Caco-2 (cell line): ENCODE measurements at regions not wholly inside any gene's neighbourhood (a gene's known extent, or its start where the extent isn't known, plus 50 kb on each side); places are given as distances from the start of the nearest gene placed in this dataset.

Experiments
- BruUV-seq: library from RNA; stranded (reverse); fragments of 400-500 nt; replicated peaks from 2 replicates; lab custom pipeline; 2021; lab: Mats Ljungman, UMichigan
- CTCF ChIA-PET: fragments of 300-600 bp; sonication (Branson Sonifier 250); formaldehyde crosslinking; loops from one replicate; lab custom pipeline; 2022; ENCODE audit warnings: antibody characterized with exemption; lab: Charles Lee
- POLR2A ChIA-PET: fragments of 300-600 bp; sonication (Branson Sonifier 250); formaldehyde crosslinking; loops from one replicate; lab custom pipeline; 2022; ENCODE audit warnings: antibody characterized with exemption; lab: Charles Lee
- DNase-seq, 2 experiments: peaks; one replicate each; pipeline versions ENCODE4 v3.0.0 to v3.0.0-alpha.2; 2020 to 2022
- H3K27me3 ChIP-seq: replicated peaks from 2 replicates; pipeline ENCODE4 v1.6.0; 2011; ENCODE audit warnings: low read length; ENCODE audit not compliant: control insufficient read depth, insufficient read depth
- H3K36me3 ChIP-seq: 2 replicates; pipeline ENCODE4 v1.5.1; 2011; ENCODE audit warnings: low read length; ENCODE audit not compliant: control insufficient read depth, insufficient read depth
- H3K4me1 ChIP-seq: fragments of 250-450 bp; sonication (Bioruptor Pico); 2 replicates; pipeline ENCODE4 v1.5.1; 2020; ENCODE audit warnings: mild to moderate bottlenecking
- H3K4me3 ChIP-seq: 2 replicates; pipeline ENCODE4 v1.5.1; 2011; ENCODE audit warnings: low read depth, mild to moderate bottlenecking, control low read depth, low read length
- H3K9me3 ChIP-seq: fragments of 250-450 bp; sonication (Bioruptor Pico); 2 replicates; pipeline ENCODE4 v1.5.1; 2020; ENCODE audit warnings: mild to moderate bottlenecking, moderate library complexity
- H3K27ac Mint-ChIP-seq: one replicate; pipeline ENCODE4 v1.8.0; 2022; ENCODE audit warnings: mixed read lengths; ENCODE audit not compliant: unreplicated experiment
- H3K27me3 Mint-ChIP-seq: one replicate; pipeline ENCODE4 v1.8.0; 2022; ENCODE audit warnings: mixed read lengths; ENCODE audit not compliant: insufficient read depth, unreplicated experiment
- H3K36me3 Mint-ChIP-seq: one replicate; pipeline ENCODE4 v1.8.0; 2022; ENCODE audit warnings: mild to moderate bottlenecking, mixed read lengths; ENCODE audit not compliant: insufficient read depth, unreplicated experiment
- H3K4me1 Mint-ChIP-seq: one replicate; pipeline ENCODE4 v1.8.0; 2022; ENCODE audit warnings: low read depth, mixed read lengths; ENCODE audit not compliant: unreplicated experiment
- H3K4me3 Mint-ChIP-seq: one replicate; pipeline ENCODE4 v1.8.0; 2022; ENCODE audit warnings: mild to moderate bottlenecking, moderate library complexity, mixed read lengths; ENCODE audit not compliant: unreplicated experiment
- H3K9me3 Mint-ChIP-seq: one replicate; pipeline ENCODE4 v1.8.0; 2022; ENCODE audit warnings: mixed read lengths; ENCODE audit not compliant: unreplicated experiment
- CTCF ChIP-seq, 2 experiments: fragments of 200-600 bp in 1 of 2; IDR thresholded peaks; 1 replicate in 1 of 2; 2 replicates in 1 of 2; pipeline versions ENCODE4 v1.5.1 to v1.8.0; 2011 to 2022; ENCODE audit warnings: antibody characterized with exemption in 1 of 2, control low read depth in 1 of 2, inconsistent platforms in 1 of 2, low read depth in 1 of 2, low read length in 1 of 2, mild to moderate bottlenecking in 1 of 2, moderate library complexity in 1 of 2; ENCODE audit not compliant: insufficient read depth in 1 of 2, severe bottlenecking in 1 of 2, unreplicated experiment in 1 of 2
- intact Hi-C: fragments of 100-400 bp; cut with micrococcal nuclease; formaldehyde crosslinking; loops from one replicate; pipeline ENCODE4 v1.10.0; 2022; ENCODE audit not compliant: unreplicated experiment

DNA sequence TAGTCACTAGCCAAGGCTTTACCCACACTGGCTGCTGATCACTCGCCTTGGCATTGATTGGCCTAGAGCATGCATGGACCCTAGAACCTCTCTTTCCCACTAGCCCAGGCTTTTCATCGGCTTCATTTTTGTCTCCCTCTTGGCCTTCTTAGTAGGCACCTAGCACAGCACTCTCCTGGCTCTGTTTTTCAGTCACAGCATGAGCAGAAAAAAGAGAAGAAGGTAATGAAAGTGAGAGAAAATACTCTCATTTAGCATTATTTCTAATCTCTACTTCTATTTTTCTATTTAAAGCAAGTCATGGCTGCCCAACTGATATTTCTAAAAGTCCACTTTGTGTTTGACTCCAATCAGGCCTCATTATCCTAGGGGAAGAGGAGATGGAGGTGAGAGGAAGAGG is 267.2 kb downstream of the FBXO8 start:
- BruUV-seq, result no TSS peak
- no peaks in the 10 kb centered on the region for H3K27me3 Mint-ChIP-seq
- H3K9me3 Mint-ChIP-seq, result no peaks in the 10 kb centered on the region
- no peak for TF ChIP-seq CTCF (IDR thresholded peaks at IDR 0.05; ENCODE audit: insufficient read depth in 1 of 2, low read depth in 1 of 2, low read length in 1 of 2, severe bottlenecking in 1 of 2, unreplicated experiment in 1 of 2)
- no peaks in the 10 kb centered on the region for H3K9me3 ChIP-seq
- no peak overlapping the region for H3K4me3 Mint-ChIP-seq
- H3K4me1 Mint-ChIP-seq, result no peaks in the 10 kb centered on the region
- H3K4me3 ChIP-seq, result no peak overlapping the region
- CTCF ChIA-PET, result no interaction called here
- no peaks in the 10 kb centered on the region for H3K4me1 ChIP-seq
- intact Hi-C loops, result no loop called here
- no peak for DNase-seq
- no peaks in the 10 kb centered on the region for H3K36me3 Mint-ChIP-seq
- no peak overlapping the region for H3K27ac Mint-ChIP-seq
- no peaks in the 10 kb centered on the region for H3K27me3 ChIP-seq
- no peaks in the 10 kb centered on the region for H3K36me3 ChIP-seq
- POLR2A ChIA-PET, result no interaction called here

GRCh38 chr4:174012886-174013259 is 270.6 kb downstream of the FBXO8 start:
- Histone ChIP-seq H3K9me3 (no peaks in the 10 kb centered on the region), H3K4me3 (no peak overlapping the region), H3K36me3 (no peaks in the 10 kb centered on the region), H3K27me3 (no peaks in the 10 kb centered on the region), H3K4me1 (no peaks in the 10 kb centered on the region)
- intact Hi-C loops, result no loop called here
- no peaks in the 10 kb centered on the region for H3K9me3 Mint-ChIP-seq
- no peaks in the 10 kb centered on the region for H3K36me3 Mint-ChIP-seq
- no peak overlapping the region for H3K4me3 Mint-ChIP-seq
- no peaks in the 10 kb centered on the region for H3K4me1 Mint-ChIP-seq
- DNase-seq, result no peak
- ChIA-PET CTCF (no interaction called here), POLR2A (no interaction called here)
- TF ChIP-seq CTCF (IDR thresholded peaks at IDR 0.05; ENCODE audit: insufficient read depth in 1 of 2, low read depth in 1 of 2, low read length in 1 of 2, severe bottlenecking in 1 of 2, unreplicated experiment in 1 of 2), result no peak
- no peaks in the 10 kb centered on the region for H3K27me3 Mint-ChIP-seq
- H3K27ac Mint-ChIP-seq, result no peak overlapping the region
- no TSS peak for BruUV-seq

GRCh38 chr4:174012135-174012885 is 271.2 kb downstream of the FBXO8 start:
- no peaks in the 10 kb centered on the region for H3K4me1 Mint-ChIP-seq
- ChIA-PET CTCF (no interaction called here), POLR2A (no interaction called here)
- no peaks in the 10 kb centered on the region for H3K36me3 Mint-ChIP-seq
- no peaks in the 10 kb centered on the region for H3K9me3 Mint-ChIP-seq
- Histone ChIP-seq H3K36me3 (no peaks in the 10 kb centered on the region), H3K4me3 (no peak overlapping the region), H3K9me3 (no peaks in the 10 kb centered on the region), H3K4me1 (no peaks in the 10 kb centered on the region), H3K27me3 (no peaks in the 10 kb centered on the region)
- H3K27me3 Mint-ChIP-seq, result no peaks in the 10 kb centered on the region
- DNase-seq, result no peak
- intact Hi-C loops, result no loop called here
- BruUV-seq, result no TSS peak
- H3K27ac Mint-ChIP-seq, result no peak overlapping the region
- TF ChIP-seq CTCF (IDR thresholded peaks at IDR 0.05; ENCODE audit: insufficient read depth in 1 of 2, low read depth in 1 of 2, low read length in 1 of 2, severe bottlenecking in 1 of 2, unreplicated experiment in 1 of 2), result no peak
- H3K4me3 Mint-ChIP-seq, result no peak overlapping the region
